NCI-H2227 treated with DMSO at 0.1 percent for 48 hours (cell line): ENCODE measurements at regions not wholly inside any gene's neighbourhood (a gene's known extent, or its start where the extent isn't known, plus 50 kb on each side); places are given as distances from the start of the nearest gene placed in this dataset.
"Not testable (repeated sequence)": the region's sequence is repeated elsewhere in the genome, so short reads cannot be mapped to it uniquely, and the experiment has no call there.

Source experiments
- DNase-seq: peaks from one replicate; lab custom pipeline; 2025; lab: John Stamatoyannopoulos, UW

DNA sequence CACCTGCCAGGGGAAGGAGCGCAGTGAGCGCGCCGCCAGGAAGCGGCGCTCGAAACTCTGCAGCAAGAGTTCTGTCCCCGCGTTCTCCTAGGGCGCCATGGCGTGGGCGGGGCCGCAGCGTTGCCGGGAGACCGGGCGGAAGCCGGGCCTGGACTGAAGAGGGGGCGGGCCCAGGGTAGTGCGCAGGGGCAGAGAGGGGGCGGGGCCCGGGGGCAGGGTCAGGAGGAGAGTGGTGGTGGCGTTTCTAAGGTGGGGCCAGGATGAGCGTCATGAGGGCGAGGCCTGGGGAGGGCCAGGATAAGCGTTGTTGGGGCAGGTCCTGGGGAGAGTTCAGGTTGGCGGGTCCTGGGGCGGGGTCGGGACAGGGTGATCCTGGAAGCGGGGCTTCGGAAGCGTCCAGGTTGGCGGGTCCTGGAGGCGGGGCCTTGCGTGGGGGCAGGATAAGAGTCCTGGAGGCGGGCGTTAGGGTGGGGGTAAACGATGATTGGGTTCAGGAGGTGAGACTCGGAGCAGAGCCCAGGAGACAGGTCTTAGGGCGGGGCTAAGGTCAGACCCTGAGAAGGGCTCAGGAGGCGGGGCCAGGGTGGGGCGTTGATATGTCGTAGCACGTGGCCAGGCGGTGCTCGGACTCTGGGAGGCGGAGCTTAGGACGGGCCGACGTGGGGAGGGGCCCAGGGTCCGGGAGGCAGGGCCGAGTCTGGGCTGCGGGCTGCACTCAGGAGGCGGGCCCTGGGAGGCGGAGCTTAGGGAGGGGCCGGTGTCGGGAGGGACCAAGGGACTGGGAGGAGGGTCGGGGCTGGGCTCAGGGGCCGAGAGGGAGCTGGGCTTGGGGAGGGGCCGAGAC, 189.4 kb downstream of the ADRA2C start:
- peak; percentile 92 for DNase-seq

DNA sequence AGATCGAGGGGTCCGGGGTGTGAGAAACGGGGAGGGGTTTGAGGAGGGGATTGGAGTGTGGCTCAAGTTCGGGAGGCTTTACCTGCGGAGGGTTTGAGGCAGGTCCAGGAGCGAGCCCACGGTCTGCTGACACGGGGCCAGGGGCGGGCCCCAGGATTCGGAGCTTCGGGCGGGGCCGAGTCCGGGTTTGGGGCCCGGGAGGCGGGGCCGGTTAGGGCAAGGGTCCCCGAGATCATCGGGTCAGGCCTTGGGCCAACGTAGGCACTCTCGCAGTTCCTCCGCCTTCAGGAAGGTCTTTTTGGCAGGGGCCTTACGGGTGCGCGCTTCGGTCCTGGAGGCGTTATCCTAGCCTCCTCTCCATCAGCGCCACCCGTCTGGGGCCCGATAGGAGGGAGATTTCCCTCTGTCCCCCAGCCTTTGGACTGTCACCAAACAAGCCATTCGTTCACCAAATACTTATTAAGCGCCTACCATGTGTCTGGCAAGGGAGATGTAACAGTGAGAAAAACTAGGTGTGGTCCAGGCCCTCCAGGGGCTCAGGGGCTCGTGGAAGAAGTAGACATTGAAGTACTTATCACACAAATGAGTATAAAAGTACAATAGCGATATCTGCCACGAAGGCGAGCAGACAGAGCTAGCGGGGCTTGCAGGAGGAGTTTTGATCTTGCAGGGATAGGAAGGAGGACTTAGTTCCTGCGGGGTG, 190.1 kb downstream of the ADRA2C start:
- not testable (repeated sequence) for DNase-seq

DNA sequence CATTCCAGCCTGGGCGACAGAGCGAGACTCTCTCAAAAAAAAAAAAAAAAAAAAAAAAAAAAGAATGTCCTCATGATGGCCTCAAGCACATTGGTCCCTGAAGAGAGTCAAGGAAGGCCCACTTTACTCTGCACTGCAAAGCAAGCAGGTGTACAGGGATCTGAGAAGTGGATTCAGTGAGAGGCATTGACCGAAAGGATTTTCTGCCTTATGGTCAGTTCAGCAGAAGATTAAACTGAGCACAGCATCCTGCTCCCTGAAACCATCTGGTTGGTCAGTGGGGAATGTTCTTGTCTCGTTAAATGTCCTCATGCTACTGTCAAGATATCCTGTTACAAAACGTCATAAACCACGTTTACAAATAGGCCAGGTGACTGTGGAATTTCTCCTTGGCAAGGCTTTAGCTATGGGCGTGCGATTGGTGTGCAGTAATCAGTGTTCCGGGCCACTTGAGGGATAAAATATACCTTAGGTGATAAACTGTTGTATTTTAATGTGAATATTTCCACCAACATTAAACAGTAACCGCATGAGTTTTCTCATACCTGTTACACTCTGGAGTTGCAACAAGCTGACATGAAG, 195.0 kb downstream of the ADRA2C start:
- not testable (repeated sequence) for DNase-seq

DNA sequence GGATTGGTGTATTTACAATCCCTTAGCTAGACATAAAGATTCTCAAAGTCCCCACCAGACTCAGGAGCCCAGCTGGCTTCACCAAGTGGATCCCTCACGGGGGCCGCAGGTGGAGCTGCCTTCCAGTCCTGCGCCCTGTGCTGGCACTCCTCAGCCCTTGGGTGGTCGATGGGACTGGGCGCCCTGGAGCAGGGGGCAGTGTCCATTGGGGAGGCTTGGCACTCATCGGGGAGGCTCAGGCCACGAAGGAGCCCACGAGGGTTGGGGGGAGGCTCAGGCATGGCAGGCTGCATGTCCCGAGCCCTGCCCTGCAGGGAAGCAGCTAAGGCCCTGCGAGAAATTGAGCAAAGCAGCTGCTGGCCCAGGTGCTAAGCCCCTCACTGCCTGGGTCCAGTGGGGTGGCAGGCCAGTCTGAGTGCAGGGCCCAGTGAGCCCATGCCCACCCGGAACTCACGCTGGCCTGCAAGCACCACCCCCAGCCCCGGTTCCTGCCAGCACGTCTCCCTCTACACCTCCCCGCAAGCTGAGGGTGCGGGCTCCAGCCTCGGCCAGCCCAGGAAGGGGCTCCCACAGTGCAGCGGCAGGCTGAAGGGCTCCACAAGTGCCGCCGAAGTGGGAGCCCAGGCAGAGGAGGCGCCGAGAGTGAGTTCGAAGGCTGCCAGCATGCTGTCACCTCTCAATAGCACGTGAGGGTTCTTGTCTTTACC, 198.5 kb downstream of the ADRA2C start:
- not testable (repeated sequence) for DNase-seq

GRCh38 chr4:3967204-3967603, 201.0 kb downstream of the ADRA2C start:
- DNase-seq = not testable (repeated sequence)

DNA sequence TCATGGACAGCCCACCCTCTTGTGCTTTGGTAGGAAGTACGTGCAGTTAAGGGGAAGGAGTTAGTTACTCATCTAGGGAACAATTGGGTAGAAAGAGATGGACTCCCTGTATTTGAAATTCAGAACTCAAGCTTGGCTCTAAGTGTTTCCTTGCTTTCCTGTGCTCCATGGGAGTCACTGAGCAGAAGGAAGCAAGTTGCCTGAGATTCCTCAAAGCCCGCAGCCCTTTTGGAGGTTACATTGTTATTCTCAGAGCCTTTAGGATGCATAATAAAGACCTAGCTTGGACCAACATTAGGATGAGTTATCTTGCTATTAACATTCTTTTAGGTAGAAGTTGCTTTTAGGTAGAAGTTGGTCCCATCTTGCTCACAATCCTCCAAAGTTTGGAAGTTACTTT, 206.4 kb downstream of the ADRA2C start:
- DNase-seq = not testable (repeated sequence)

DNA sequence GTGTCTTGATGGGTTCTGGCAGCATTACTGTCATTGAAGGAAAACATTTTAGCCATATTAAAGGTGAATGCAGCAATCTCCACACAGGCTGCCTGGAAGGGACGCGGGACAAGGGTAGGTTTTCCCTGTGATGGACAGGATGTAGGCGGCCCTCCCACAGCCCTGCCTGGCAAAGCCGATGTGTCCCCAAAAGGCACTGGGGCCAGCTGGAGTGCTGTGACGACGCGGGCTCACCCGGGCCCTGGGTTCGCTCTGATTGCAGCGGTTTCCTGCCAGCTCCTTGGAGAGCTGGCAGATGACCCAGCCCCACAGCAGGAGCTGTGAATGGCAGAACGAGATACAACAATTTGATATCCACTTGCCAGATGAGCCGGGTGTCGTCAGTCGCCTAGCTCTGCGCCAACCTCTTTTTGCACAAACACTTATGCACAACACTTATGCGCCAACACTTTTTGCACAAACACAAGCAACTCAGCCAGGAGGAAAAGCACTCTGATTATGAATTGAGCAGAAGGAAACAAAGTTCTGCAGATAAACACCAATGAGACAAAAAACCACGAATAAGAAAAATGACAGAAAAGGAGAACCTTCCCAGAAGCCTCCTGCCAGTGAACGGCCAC, 207.5 kb downstream of the ADRA2C start:
- not testable (repeated sequence) for DNase-seq

GRCh38 chr4:3983518-3984125, 217.4 kb downstream of the ADRA2C start:
- DNase-seq = peak; percentile 16

GRCh38 chr4:3984796-3985195, 218.6 kb downstream of the ADRA2C start:
- DNase-seq = not testable (repeated sequence)

DNA sequence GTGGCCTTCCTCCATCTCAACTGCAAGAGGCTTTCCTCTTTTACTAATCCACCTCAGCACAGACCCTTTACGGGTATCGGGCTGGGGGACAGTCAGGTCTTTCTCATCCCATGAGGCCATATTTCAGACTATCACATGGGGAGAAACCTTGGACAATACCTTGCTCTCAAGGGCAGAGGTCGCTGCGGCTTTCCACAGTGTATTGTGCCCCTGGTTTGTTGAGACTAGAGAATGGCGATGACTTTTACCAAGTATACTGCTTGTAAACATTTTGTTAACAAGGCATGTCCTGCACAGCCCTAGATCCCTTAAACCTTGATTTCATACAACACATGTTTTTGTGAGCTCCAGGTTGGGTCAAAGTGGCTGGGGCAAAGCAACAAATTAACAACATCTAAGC, 220.2 kb downstream of the ADRA2C start:
- not testable (repeated sequence) for DNase-seq

DNA sequence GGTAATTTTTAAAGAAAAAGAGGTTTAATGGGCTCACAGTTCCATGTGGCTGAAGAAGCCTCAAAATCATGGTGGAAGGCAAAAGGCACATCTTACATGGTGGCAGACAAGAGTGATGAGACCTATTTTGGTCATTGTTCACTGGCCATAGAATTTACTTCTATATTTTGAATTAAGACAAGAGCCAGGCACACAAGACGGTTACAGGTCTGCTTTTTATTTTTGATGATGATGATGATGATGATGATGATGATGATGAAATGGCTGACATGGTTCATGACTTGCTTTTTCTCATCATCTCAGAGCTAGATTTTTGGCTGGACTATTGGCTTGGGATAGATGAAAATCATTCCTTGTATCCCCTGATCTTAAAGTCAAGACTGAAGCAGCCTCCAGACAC, 229.3 kb downstream of the OTOP1 start:
- not testable (repeated sequence) for DNase-seq

DNA sequence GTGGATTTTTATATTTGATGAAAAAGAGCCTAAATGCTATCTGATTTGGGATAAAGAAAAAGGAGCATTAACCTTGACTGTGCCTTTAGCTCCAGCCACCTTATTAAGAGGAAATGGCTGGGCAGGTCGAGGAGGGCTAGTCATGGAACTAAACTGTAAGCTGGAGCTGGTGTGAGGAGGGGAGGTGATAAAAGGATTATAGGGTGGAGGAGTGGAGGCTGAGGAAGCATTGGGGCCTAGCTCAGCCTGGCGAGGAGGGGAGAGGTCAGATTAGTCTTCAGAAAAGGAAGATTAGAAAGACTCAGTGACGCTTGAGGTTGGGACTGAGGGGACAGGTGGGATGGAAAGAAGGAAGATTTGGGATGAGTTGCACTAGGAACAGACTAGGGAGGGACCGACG, 222.7 kb downstream of the OTOP1 start:
- not testable (repeated sequence) for DNase-seq

- not testable (repeated sequence) for DNase-seq
These were observed 222.0 kb downstream of the OTOP1 start for GRCh38 chr4:4004702-4005101.

DNA sequence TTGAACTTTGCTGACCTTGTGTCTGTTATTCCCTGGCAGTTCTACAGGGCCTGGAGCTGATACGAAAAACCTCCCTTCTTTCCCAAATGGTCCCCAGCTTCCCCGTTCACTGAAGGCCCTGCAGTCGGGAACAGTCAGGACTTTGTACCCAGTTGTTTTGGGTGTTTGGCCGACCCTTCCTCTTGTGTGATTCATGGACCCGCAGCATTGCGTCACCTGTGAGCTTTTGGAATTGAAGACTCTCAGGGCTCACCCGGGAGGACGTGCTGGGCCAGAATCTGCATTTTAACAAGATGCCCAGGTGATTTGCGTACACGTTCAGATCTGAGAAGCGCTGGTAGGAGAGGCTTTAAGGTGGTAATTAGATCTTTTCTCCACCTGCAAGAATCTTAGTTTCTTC, 220.4 kb downstream of the OTOP1 start:
- DNase-seq = not testable (repeated sequence)

GRCh38 chr4:4019071-4019470, 207.7 kb downstream of the OTOP1 start:
- not testable (repeated sequence) for DNase-seq

- not testable (repeated sequence) for DNase-seq
These were observed 205.6 kb downstream of the OTOP1 start for GRCh38 chr4:4021161-4021560.

GRCh38 chr4:4026708-4027107, 200.0 kb downstream of the OTOP1 start:
- not testable (repeated sequence) for DNase-seq

GRCh38 chr4:4028752-4029151, 198.0 kb downstream of the OTOP1 start:
- not testable (repeated sequence) for DNase-seq

GRCh38 chr4:4030509-4030908, 196.2 kb downstream of the OTOP1 start:
- DNase-seq = not testable (repeated sequence)

- DNase-seq = not testable (repeated sequence)
These were observed 195.1 kb downstream of the OTOP1 start for GRCh38 chr4:4031446-4032135.

DNA sequence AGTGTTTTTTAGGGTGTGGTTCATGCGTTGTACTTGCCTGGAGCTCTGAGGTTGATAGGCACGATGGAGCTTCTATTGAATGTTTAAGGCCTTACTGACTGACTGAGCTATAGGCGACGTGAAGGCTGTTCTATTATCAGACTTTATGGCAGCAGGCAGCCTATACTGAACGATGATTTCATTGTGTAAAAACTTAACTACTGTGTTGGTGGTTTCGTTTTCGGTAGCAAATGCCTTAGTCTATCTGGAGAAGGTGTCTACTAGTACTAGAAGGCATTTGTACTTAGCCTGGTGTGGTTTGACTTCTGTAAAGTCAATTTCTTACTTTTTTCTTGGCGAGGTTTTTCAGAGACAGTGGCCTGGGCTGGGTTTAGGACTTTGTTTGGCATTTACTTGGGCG, 194.4 kb downstream of the OTOP1 start:
- not testable (repeated sequence) for DNase-seq
